ENCODE measurements at regions not wholly inside any gene's neighbourhood (a gene's known extent, or its start where the extent isn't known, plus 50 kb on each side); places are given as distances from the start of the nearest gene placed in this dataset.

DNA sequence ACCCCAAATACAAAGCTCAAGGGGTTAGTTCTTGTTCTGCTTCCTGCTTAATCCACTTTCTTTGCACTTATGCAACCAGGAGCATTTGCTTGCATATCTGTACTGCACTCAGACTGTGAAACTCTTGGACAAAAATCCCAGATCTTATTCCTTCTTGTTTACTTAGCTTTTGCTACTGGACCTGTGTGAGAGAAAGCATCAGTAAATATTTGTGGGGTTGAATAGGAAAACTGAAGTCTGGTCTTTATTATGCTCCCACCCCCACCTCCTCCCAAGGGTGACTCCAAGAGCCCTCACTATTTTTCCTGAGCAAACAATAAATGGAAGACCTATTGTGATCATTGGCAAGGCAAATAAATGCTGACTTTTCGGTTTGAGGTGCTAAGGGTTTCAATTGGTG is 57.1 kb upstream of the VSTM2A start:
- no peak for TF ChIP-seq TCF7L2 (IDR thresholded peaks at IDR 0.05; ENCODE audit: borderline replicate concordance, extremely low read depth, insufficient read depth, insufficient read length)
- TF ChIP-seq SP1 (IDR thresholded peaks at IDR 0.05; ENCODE audit: low read depth) = no peak
- TF ChIP-seq EZH2 (IDR thresholded peaks at IDR 0.05) = no peak
- TF ChIP-seq, protein P1, sequence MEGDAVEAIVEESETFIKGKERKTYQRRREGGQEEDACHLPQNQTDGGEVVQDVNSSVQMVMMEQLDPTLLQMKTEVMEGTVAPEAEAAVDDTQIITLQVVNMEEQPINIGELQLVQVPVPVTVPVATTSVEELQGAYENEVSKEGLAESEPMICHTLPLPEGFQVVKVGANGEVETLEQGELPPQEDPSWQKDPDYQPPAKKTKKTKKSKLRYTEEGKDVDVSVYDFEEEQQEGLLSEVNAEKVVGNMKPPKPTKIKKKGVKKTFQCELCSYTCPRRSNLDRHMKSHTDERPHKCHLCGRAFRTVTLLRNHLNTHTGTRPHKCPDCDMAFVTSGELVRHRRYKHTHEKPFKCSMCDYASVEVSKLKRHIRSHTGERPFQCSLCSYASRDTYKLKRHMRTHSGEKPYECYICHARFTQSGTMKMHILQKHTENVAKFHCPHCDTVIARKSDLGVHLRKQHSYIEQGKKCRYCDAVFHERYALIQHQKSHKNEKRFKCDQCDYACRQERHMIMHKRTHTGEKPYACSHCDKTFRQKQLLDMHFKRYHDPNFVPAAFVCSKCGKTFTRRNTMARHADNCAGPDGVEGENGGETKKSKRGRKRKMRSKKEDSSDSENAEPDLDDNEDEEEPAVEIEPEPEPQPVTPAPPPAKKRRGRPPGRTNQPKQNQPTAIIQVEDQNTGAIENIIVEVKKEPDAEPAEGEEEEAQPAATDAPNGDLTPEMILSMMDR (IDR thresholded peaks at IDR 0.05 in 2 of 3, conservative IDR thresholded peaks at IDR 0.05 in 1 of 3; ENCODE audit: borderline replicate concordance in 1 of 3, insufficient read depth in 1 of 3, low read depth in 2 of 3, low read length in 2 of 3) = no peak
- TF ChIP-seq YY1 (IDR thresholded peaks at IDR 0.05; ENCODE audit: extremely low read depth, insufficient replicate concordance, low read depth, low read length) = no peak
- TF ChIP-seq POLR2A (IDR thresholded peaks at IDR 0.05; ENCODE audit: borderline replicate concordance, extremely low read depth, insufficient read depth, insufficient read length) = no peak
- no peak for TF ChIP-seq EZH2phosphoT487 (IDR thresholded peaks at IDR 0.05; ENCODE audit: borderline replicate concordance)
- no peak for TF ChIP-seq FOSL1 (IDR thresholded peaks at IDR 0.05; ENCODE audit: low read depth)
- TF ChIP-seq SIN3A (IDR thresholded peaks at IDR 0.05; ENCODE audit: low read depth) = no peak
- no peak for TF ChIP-seq JUND (IDR thresholded peaks at IDR 0.05)
- TF ChIP-seq, protein P2, sequence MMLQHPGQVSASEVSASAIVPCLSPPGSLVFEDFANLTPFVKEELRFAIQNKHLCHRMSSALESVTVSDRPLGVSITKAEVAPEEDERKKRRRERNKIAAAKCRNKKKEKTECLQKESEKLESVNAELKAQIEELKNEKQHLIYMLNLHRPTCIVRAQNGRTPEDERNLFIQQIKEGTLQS (IDR thresholded peaks at IDR 0.05) = no peak
- TF ChIP-seq, protein P3, sequence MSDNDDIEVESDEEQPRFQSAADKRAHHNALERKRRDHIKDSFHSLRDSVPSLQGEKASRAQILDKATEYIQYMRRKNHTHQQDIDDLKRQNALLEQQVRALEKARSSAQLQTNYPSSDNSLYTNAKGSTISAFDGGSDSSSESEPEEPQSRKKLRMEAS (IDR thresholded peaks at IDR 0.05) = no peak
- TF ChIP-seq, protein P4, sequence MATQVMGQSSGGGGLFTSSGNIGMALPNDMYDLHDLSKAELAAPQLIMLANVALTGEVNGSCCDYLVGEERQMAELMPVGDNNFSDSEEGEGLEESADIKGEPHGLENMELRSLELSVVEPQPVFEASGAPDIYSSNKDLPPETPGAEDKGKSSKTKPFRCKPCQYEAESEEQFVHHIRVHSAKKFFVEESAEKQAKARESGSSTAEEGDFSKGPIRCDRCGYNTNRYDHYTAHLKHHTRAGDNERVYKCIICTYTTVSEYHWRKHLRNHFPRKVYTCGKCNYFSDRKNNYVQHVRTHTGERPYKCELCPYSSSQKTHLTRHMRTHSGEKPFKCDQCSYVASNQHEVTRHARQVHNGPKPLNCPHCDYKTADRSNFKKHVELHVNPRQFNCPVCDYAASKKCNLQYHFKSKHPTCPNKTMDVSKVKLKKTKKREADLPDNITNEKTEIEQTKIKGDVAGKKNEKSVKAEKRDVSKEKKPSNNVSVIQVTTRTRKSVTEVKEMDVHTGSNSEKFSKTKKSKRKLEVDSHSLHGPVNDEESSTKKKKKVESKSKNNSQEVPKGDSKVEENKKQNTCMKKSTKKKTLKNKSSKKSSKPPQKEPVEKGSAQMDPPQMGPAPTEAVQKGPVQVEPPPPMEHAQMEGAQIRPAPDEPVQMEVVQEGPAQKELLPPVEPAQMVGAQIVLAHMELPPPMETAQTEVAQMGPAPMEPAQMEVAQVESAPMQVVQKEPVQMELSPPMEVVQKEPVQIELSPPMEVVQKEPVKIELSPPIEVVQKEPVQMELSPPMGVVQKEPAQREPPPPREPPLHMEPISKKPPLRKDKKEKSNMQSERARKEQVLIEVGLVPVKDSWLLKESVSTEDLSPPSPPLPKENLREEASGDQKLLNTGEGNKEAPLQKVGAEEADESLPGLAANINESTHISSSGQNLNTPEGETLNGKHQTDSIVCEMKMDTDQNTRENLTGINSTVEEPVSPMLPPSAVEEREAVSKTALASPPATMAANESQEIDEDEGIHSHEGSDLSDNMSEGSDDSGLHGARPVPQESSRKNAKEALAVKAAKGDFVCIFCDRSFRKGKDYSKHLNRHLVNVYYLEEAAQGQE (IDR thresholded peaks at IDR 0.05; ENCODE audit: low read depth) = no peak
- no peak for TF ChIP-seq POLR2AphosphoS5 (IDR thresholded peaks at IDR 0.05; ENCODE audit: low read depth, low read length)

Data from HCT116 (cell line).